Hematopoietic multipotent progenitor cell treated with erythropoietin and hydrocortisone succinate and interleukin-3 and kit ligand, for 4 days (in vitro differentiated cells): ENCODE measurements at regions not wholly inside any gene's neighbourhood (a gene's known extent, or its start where the extent isn't known, plus 50 kb on each side); places are given as distances from the start of the nearest gene placed in this dataset.

Source experiments
- DNase-seq: peaks from one replicate; pipeline ENCODE4 v3.0.0-alpha.2; 2015

GRCh38 chr13:106433066-106433465 lies 102.4 kb downstream of the EFNB2 start:
- no peak for DNase-seq

GRCh38 chr13:106432636-106433035 lies 102.8 kb downstream of the EFNB2 start:
- DNase-seq, result no peak

- DNase-seq, result no peak
Observed at GRCh38 chr13:106426909-106427308, 108.6 kb downstream of the EFNB2 start.

GRCh38 chr13:106425661-106426060 lies 109.8 kb downstream of the EFNB2 start:
- no peak for DNase-seq

DNA sequence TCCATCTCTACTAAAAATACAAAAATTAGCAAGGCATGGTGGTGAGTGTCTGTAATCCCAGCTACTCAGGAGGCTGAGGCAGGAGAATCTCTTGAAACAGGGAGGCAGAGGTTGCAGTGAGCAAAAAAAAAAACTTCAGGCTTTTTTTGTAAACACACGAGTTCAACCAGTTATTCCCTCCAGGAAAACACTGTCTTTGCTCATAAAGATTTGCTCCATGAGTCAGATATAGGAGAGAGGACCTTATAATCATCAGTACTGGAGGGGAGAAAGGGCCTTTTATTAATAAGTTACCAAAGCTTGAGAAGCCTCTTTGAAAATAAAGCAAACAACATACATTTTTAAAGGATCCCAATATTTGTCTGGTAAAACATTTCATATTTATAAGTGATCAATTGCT lies 110.7 kb downstream of the EFNB2 start:
- DNase-seq, result no peak

- DNase-seq, result no peak
Observed at GRCh38 chr13:106423530-106423929, 111.9 kb downstream of the EFNB2 start.

DNA sequence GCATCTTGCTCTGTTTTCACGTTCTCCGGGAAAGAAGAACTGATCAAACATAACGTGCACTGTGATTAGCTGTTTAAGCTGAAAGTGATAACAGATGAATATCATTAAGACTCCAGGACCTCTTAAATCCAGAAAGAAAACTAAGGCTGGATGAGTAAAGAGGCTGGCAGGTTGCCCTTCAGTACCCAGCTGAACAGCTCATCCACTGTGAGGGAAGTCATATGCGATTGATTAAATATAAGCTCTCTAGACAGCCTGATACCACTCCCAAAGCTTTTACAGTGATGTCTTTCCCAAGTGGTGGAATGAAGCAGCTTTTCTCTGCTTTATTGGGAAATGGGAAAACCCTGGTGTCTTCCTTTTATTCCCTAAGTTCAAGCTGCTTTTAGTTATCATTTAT lies 116.9 kb downstream of the EFNB2 start:
- no peak for DNase-seq

DNA sequence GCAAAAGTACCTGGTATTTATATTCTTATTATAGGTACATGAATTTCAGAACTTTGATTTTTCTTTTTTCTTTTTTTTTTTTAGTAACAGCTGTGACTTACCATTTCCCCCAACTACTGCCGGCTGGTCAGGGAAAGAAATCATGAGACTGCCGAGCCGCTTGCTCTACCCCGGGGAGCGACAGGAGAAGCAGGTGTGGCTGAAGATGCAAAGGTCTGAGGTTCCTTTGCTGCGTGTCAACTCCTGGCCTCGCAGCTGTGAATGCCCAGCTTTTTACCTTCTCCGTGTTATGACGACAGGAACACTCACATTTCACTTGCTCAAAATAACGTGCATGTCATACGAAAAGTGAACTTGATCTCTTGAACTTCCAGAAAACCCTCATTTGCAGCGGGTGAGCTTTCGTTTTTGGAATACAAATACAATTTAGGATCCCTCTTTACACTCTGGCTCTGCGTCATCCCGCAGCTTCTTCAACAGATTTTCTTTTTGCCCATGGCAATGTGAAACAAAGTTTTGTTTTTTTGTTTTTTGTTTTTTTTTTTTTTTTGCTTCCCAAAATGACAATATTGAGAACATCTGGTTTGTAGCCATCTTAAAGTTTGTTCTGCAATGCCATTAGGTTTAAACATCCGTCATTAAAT lies 117.9 kb downstream of the EFNB2 start:
- no peak for DNase-seq

DNA sequence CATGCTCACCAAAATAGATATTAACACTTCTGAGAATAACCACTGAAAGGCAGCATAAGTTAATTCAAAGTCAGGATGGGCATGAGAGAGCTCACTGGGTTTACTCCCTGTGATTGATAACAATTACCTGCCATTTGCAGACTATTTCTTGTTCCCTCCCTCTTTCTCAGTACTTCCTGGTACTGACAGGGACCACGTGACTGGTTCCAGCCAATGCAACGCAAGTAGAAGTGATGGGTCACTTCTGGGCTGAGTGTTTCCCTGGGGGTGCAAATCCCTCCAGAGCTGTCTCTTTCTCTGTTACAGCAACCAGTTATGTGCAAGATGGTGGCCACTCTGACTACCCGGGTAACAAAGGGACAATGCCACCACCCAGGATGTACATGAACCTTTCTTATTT lies 118.8 kb downstream of the EFNB2 start:
- no peak for DNase-seq

DNA sequence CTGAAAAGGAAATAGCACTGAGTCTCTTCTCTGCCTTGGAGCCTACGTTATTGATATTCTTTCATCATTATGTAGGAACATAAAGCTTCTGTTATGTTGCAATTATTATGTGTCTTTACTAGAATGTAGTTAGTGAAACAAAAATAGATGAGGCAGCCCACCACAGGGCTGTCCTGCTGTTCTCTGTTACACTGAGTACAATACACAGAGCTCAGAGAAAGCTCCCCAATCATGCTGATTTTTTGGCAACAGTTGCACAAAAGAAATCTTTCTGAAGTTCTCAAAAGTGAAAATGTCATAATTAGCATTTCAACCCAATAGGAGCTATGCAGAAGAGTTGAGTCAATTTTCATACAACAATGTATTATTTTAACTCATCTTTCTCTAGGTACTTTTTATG lies 119.5 kb downstream of the EFNB2 start:
- no peak for DNase-seq

- DNase-seq, result no peak
Observed at GRCh38 chr13:106415442-106415841, 120.0 kb downstream of the EFNB2 start.

GRCh38 chr13:106407338-106407737 lies 128.1 kb downstream of the EFNB2 start:
- no peak for DNase-seq

- DNase-seq, result no peak
Observed at GRCh38 chr13:106405731-106406130, 129.7 kb downstream of the EFNB2 start.

DNA sequence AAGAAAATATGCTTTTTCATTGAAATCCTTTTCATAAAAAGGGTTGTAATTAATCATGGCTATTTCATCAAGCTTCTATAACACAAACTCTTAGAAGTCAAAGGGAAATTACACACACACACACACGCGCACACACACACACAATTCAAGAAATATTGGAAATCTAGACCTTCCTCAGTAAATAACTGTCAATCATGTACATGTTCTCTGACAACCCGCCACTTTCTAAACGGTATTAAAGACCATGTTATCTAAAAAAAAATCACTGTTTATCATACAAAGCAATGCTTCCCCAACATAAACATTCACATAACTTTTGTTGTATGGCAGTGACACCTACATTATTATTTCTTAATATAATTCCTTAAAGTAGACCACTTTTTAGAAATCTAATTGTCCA lies 132.2 kb downstream of the EFNB2 start:
- no peak for DNase-seq

GRCh38 chr13:106402866-106403265 lies 132.6 kb downstream of the EFNB2 start:
- DNase-seq, result no peak

GRCh38 chr13:106401081-106401480 lies 134.4 kb downstream of the EFNB2 start:
- DNase-seq, result no peak

DNA sequence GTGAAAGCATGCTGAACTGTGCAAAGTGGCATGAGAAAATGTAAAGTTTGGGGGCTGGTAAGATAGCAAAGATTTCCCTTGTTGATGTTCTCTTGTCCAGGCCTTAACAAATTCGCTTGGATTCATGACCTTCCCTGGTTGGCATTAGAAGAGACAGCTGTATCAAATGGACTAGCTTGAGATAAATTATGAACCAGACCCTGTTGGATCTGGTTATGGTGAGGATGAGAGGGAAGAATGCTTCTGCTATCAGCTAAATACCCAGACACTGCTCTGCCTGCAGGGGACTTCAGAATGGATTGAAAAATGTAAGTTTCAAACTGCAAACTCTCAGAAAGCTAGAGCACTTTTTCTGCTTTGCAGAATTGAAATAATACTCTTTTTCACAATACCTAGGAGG lies 135.2 kb downstream of the EFNB2 start:
- no peak for DNase-seq

GRCh38 chr13:106398289-106398688 lies 137.2 kb downstream of the EFNB2 start:
- no peak for DNase-seq

- DNase-seq, result no peak
Observed at GRCh38 chr13:106393776-106394175, 141.7 kb downstream of the EFNB2 start.

GRCh38 chr13:106391681-106392080 lies 143.8 kb downstream of the EFNB2 start:
- DNase-seq, result no peak

GRCh38 chr13:106391271-106391670 lies 144.2 kb downstream of the EFNB2 start:
- DNase-seq, result no peak

DNA sequence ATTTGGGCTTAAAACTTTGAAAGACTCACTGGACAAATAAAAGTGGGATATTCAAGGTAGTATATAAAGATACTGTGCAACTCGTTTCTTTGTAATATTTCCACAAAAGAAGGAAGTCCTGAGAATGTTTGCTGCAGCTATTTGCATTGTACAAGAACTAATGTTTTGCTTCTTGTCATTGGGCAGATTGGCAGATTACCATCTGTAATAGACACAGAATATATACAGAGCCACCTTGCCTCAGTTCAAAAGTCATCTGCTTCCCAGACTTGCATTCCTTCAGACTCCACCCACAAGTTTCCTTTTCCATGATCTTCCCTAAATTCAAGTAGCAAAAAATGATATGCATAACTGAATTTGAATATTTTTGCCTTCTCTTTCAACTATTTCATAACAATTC lies 145.1 kb downstream of the EFNB2 start:
- no peak for DNase-seq

- no peak for DNase-seq
Observed at GRCh38 chr13:106385654-106386053, 149.8 kb downstream of the EFNB2 start.

- no peak for DNase-seq
Observed at GRCh38 chr13:106384516-106384915, 150.9 kb downstream of the EFNB2 start.

- DNase-seq, result no peak
Observed at GRCh38 chr13:106383791-106384190, 151.7 kb downstream of the EFNB2 start.

- no peak for DNase-seq
Observed at GRCh38 chr13:106382534-106382933, 152.9 kb downstream of the EFNB2 start.
